Endothelial cell of umbilical vein (primary cell): ENCODE measurements at regions not wholly inside any gene's neighbourhood (a gene's known extent, or its start where the extent isn't known, plus 50 kb on each side); places are given as distances from the start of the nearest gene placed in this dataset.

Experiments used
- BruUV-seq: library from RNA; stranded (reverse); fragments of 400-500 nt; replicated peaks from 2 replicates; lab custom pipeline; 2021; lab: Mats Ljungman, UMichigan
- CTCF ChIA-PET: fragments of 300-600, 350-600 bp; sonication (Branson Sonifier 250); formaldehyde crosslinking; loops from one replicate; lab custom pipeline; 2021; ENCODE audit warnings: antibody characterized with exemption, inconsistent platforms; lab: Charles Lee
- POLR2A ChIA-PET: fragments of 300-600, 350-600 bp; sonication (Branson Sonifier 250); formaldehyde crosslinking; loops from one replicate; lab custom pipeline; 2021; ENCODE audit warnings: antibody characterized with exemption, inconsistent platforms; lab: Charles Lee
- DNase-seq: peaks from one replicate; pipeline ENCODE4 v3.0.0-alpha.2; 2011; ENCODE audit warnings: low read depth, low spot score
- FAIRE-seq: peaks from 2 replicates; lab custom pipeline; 2011; peaks lifted over from hg19 to GRCh38; lab: Jason Lieb, UNC
- H2AFZ ChIP-seq: 2 replicates; pipeline ENCODE4 v1.6.0; 2012; ENCODE audit warnings: low read depth, low read length, control low read depth, inconsistent platforms
- H3K27ac ChIP-seq: 2 replicates; pipeline ENCODE4 v1.5.1; 2011; ENCODE audit warnings: low read depth, mild to moderate bottlenecking, control low read depth, low read length, moderate library complexity; ENCODE audit not compliant: insufficient read depth
- H3K27me3 ChIP-seq, 2 experiments: 2 replicates each; pipeline versions ENCODE4 v1.6.0 to v1.6.1; 2011; ENCODE audit warnings: low read length in 2 of 2, mixed read lengths in 1 of 2; ENCODE audit not compliant: control insufficient read depth in 2 of 2, insufficient read depth in 2 of 2
- H3K36me3 ChIP-seq, 2 experiments: 2 replicates in 1 of 2; 3 replicates in 1 of 2; pipeline ENCODE4 v1.5.1; 2011; ENCODE audit warnings: low read length in 2 of 2, mild to moderate bottlenecking in 1 of 2, moderate library complexity in 1 of 2; ENCODE audit not compliant: control insufficient read depth in 2 of 2, insufficient read depth in 2 of 2; ENCODE audit errors: extremely low read depth in 1 of 2
- H3K4me1 ChIP-seq: 3 replicates; pipeline ENCODE4 v1.5.1; 2011; ENCODE audit warnings: mild to moderate bottlenecking, low read length; ENCODE audit not compliant: control insufficient read depth, insufficient read depth; ENCODE audit errors: extremely low read depth
- H3K4me2 ChIP-seq: 2 replicates; pipeline ENCODE4 v1.6.1; 2011; ENCODE audit warnings: low read length, control low read depth, mixed read lengths; ENCODE audit not compliant: insufficient read depth
- H3K4me3 ChIP-seq, 3 experiments: fragments of 200-600 bp in 1 of 3; sonication (generic), shearing (Covaris generic) in 1 of 3; replicated peaks in 1 of 3; 2 replicates each; pipeline ENCODE4 v1.5.1; 2011 to 2016; ENCODE audit warnings: control low read depth in 3 of 3, low read length in 3 of 3, mild to moderate bottlenecking in 2 of 3, inconsistent platforms in 1 of 3, low read depth in 1 of 3, moderate library complexity in 1 of 3; ENCODE audit not compliant: insufficient read depth in 1 of 3
- H3K79me2 ChIP-seq: 2 replicates; pipeline ENCODE4 v1.6.0; 2012; ENCODE audit warnings: low read length, inconsistent platforms; ENCODE audit not compliant: control insufficient read depth, insufficient read depth
- H3K9ac ChIP-seq: replicated peaks from 2 replicates; pipeline ENCODE3; 2011; ENCODE audit warnings: low read length, control low read depth; ENCODE audit not compliant: insufficient read depth; ENCODE audit errors: extremely low read depth
- H3K9me1 ChIP-seq: replicated peaks from 3 replicates; pipeline ENCODE4 v1.6.0; 2011; ENCODE audit warnings: mild to moderate bottlenecking, low read length; ENCODE audit not compliant: control insufficient read depth, insufficient read depth; ENCODE audit errors: extremely low read depth
- H3K9me3 ChIP-seq: replicated peaks from 2 replicates; pipeline ENCODE4 v1.5.1; 2012; ENCODE audit warnings: low read length, inconsistent platforms; ENCODE audit not compliant: control insufficient read depth, insufficient read depth
- H4K20me1 ChIP-seq: replicated peaks from 2 replicates; pipeline ENCODE3; 2011; ENCODE audit warnings: mild to moderate bottlenecking, low read length; ENCODE audit not compliant: control insufficient read depth, insufficient read depth; ENCODE audit errors: extremely low read depth
- EZH2 ChIP-seq: IDR thresholded peaks from 2 replicates; pipeline ENCODE4 v1.6.1; 2012; ENCODE audit warnings: borderline replicate concordance, low read depth, mild to moderate bottlenecking, moderate library complexity, low read length, inconsistent platforms; ENCODE audit not compliant: severe bottlenecking
- FOS ChIP-seq: IDR thresholded peaks from 2 replicates; pipeline ENCODE4 v1.6.1; 2011; ENCODE audit warnings: mild to moderate bottlenecking, low read length, moderate library complexity, borderline replicate concordance; ENCODE audit not compliant: insufficient read depth
- GATA2 ChIP-seq: IDR thresholded peaks from 2 replicates; pipeline ENCODE4 v1.7.0; 2011; ENCODE audit warnings: low read depth, mild to moderate bottlenecking, moderate library complexity, mixed read lengths, low read length; ENCODE audit not compliant: insufficient read length, insufficient read depth
- JUN ChIP-seq: IDR thresholded peaks from 2 replicates; pipeline ENCODE4 v1.6.1; 2011; ENCODE audit warnings: borderline replicate concordance, low read depth; ENCODE audit not compliant: insufficient read length, insufficient read depth
- MYC ChIP-seq: IDR thresholded peaks from one replicate; pipeline ENCODE4 v1.6.1; 2011; ENCODE audit warnings: mild to moderate bottlenecking, low read depth, low read length
- POLR2A ChIP-seq: IDR thresholded peaks from 2 replicates; pipeline ENCODE4 v1.6.1; 2012; ENCODE audit warnings: low read depth, mild to moderate bottlenecking, control low read depth, low read length
- POLR2AphosphoS5 ChIP-seq: IDR thresholded peaks from 2 replicates; pipeline ENCODE4 v1.6.1; 2012; ENCODE audit warnings: low read depth, mild to moderate bottlenecking, control low read depth, low read length, moderate library complexity; ENCODE audit not compliant: insufficient read depth
- dilution Hi-C: fragments of 300-500 bp; cut with MboI; formaldehyde crosslinking; loops from one replicate; pipeline ENCODE4 v1.15.0; 2019; ENCODE audit warnings: low sequenced_read_pairs; ENCODE audit not compliant: extremely low pct_ligation_motif_present
- intact Hi-C: fragments of 100-400 bp; cut with micrococcal nuclease; formaldehyde crosslinking; loops from one replicate; pipeline ENCODE4 v1.10.0; 2022
- TF ChIP-seq, protein P1 (sequence below), 2 donors: IDR thresholded peaks; 1 replicate in 1 of 2; 2 replicates in 1 of 2; pipeline ENCODE4 v1.5.1; 2011; ENCODE audit warnings: low read length in 2 of 2, mild to moderate bottlenecking in 2 of 2, moderate library complexity in 2 of 2, control low read depth in 1 of 2, inconsistent platforms in 1 of 2, low read depth in 1 of 2; ENCODE audit not compliant: insufficient read depth in 1 of 2; ENCODE audit errors: extremely low read depth in 1 of 2
- TF ChIP-seq, protein P2 (sequence below): IDR thresholded peaks from 2 replicates; pipeline ENCODE4 v1.6.1; 2011; ENCODE audit not compliant: insufficient read depth, insufficient read length

DNA sequence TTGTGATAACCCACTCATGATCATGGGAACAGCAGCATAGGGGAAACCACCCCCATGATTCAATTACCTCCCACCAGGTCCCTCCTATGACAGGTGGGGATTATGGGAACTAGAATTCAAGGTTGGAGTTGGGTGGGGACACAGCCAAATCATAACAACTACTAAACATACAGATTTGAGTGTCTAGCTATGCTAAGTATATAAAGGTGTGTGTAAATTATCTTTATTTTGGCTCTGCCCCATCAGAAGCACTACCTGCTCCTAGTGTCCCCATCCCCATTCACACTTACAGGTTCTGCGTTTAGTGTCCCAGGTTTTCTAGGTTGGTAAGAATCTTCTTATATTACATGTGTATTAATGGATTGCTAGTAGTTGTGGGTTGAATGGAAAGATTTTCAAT, 464.7 kb downstream of the EPHA4 start:
- no TSS peak for BruUV-seq
- Histone ChIP-seq H3K9me3 (no peaks in the 10 kb centered on the region), H3K4me2 (no peak overlapping the region), H3K27me3 (no peaks in the 10 kb centered on the region), H4K20me1 (no peaks in the 10 kb centered on the region), H3K4me1 (peaks cover 11% of the 10 kb centered on the region), H2AFZ (no peak overlapping the region), H3K79me2 (no peaks in the 10 kb centered on the region), H3K36me3 (no peaks in the 10 kb centered on the region), H3K9me1 (no peaks in the 10 kb centered on the region), H3K9ac (no peak overlapping the region), H3K4me3 (no peak overlapping the region), H3K27ac (no peak overlapping the region)
- POLR2A ChIA-PET, result no interaction called here
- dilution Hi-C loops (no loop called here), intact Hi-C loops (no loop called here)
- no peak for FAIRE-seq
- CTCF ChIA-PET, result no interaction called here
- TF ChIP-seq, protein P1, sequence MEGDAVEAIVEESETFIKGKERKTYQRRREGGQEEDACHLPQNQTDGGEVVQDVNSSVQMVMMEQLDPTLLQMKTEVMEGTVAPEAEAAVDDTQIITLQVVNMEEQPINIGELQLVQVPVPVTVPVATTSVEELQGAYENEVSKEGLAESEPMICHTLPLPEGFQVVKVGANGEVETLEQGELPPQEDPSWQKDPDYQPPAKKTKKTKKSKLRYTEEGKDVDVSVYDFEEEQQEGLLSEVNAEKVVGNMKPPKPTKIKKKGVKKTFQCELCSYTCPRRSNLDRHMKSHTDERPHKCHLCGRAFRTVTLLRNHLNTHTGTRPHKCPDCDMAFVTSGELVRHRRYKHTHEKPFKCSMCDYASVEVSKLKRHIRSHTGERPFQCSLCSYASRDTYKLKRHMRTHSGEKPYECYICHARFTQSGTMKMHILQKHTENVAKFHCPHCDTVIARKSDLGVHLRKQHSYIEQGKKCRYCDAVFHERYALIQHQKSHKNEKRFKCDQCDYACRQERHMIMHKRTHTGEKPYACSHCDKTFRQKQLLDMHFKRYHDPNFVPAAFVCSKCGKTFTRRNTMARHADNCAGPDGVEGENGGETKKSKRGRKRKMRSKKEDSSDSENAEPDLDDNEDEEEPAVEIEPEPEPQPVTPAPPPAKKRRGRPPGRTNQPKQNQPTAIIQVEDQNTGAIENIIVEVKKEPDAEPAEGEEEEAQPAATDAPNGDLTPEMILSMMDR (IDR thresholded peaks at IDR 0.05; ENCODE audit: extremely low read depth in 1 of 2, insufficient read depth in 1 of 2, low read depth in 1 of 2, low read length in 2 of 2), result no peak
- TF ChIP-seq POLR2AphosphoS5, result no peak
- TF ChIP-seq EZH2, result no peak
- no peak for TF ChIP-seq FOS
- TF ChIP-seq JUN, result no peak
- TF ChIP-seq GATA2, result no peak
- TF ChIP-seq, protein P2, sequence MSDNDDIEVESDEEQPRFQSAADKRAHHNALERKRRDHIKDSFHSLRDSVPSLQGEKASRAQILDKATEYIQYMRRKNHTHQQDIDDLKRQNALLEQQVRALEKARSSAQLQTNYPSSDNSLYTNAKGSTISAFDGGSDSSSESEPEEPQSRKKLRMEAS, result no peak
- TF ChIP-seq MYC, result no peak
- TF ChIP-seq POLR2A, result no peak
- no peak for DNase-seq
